MCF 10A (cell line): ENCODE measurements at regions not wholly inside any gene's neighbourhood (a gene's known extent, or its start where the extent isn't known, plus 50 kb on each side); places are given as distances from the start of the nearest gene placed in this dataset.

Experiments used
- BruUV-seq: library from RNA; stranded (reverse); fragments of 400-500 nt; replicated peaks from 2 replicates; lab custom pipeline; 2021; lab: Mats Ljungman, UMichigan
- CTCF ChIA-PET: fragments of 300-600 bp; sonication (Branson Sonifier 250); formaldehyde crosslinking; extraction: SDS; loops from one replicate; lab custom pipeline; 2021; ENCODE audit warnings: antibody characterized with exemption, inconsistent platforms; lab: Yijun Ruan, JAX
- POLR2A ChIA-PET: fragments of 300-600, 350-650 bp; sonication (Branson Sonifier 250); formaldehyde crosslinking; extraction: SDS; loops from one replicate; lab custom pipeline; 2020; ENCODE audit warnings: antibody characterized with exemption, inconsistent platforms; lab: Yijun Ruan, JAX
- DNase-seq: peaks from one replicate; pipeline ENCODE4 v3.0.0-alpha.2; 2018; ENCODE audit not compliant: unreplicated experiment
- H3K27ac Mint-ChIP-seq: one replicate; pipeline ENCODE4 v1.8.0; 2022; ENCODE audit warnings: mild to moderate bottlenecking, low read depth, mixed read lengths; ENCODE audit not compliant: unreplicated experiment
- H3K27me3 Mint-ChIP-seq: one replicate; pipeline ENCODE4 v1.8.0; 2022; ENCODE audit warnings: mixed read lengths; ENCODE audit not compliant: insufficient read depth, unreplicated experiment
- H3K36me3 Mint-ChIP-seq: one replicate; pipeline ENCODE4 v1.8.0; 2022; ENCODE audit warnings: mild to moderate bottlenecking, moderate library complexity, mixed read lengths; ENCODE audit not compliant: insufficient read depth, unreplicated experiment
- H3K4me1 Mint-ChIP-seq: one replicate; pipeline ENCODE4 v1.8.0; 2022; ENCODE audit warnings: mixed read lengths; ENCODE audit not compliant: insufficient read depth, unreplicated experiment
- H3K4me3 Mint-ChIP-seq: one replicate; pipeline ENCODE4 v1.8.0; 2022; ENCODE audit warnings: mild to moderate bottlenecking, moderate library complexity, mixed read lengths; ENCODE audit not compliant: unreplicated experiment
- H3K9me3 Mint-ChIP-seq: one replicate; pipeline ENCODE4 v1.8.0; 2022; ENCODE audit warnings: mixed read lengths; ENCODE audit not compliant: unreplicated experiment
- CTCF ChIP-seq: fragments of 200-600 bp; IDR thresholded peaks from one replicate; pipeline ENCODE4 v1.8.0; 2022; ENCODE audit warnings: antibody characterized with exemption, mild to moderate bottlenecking; ENCODE audit not compliant: unreplicated experiment
- intact Hi-C: fragments of 100-400 bp; cut with micrococcal nuclease; formaldehyde crosslinking; loops from 2 replicates; pipeline ENCODE4 v1.14.1; 2022

GRCh38 chr17:63163158-63163520, 197.1 kb downstream of the TANC2 start:
- Mint-ChIP-seq H3K9me3 (no peaks in the 10 kb centered on the region), H3K36me3 (no peaks in the 10 kb centered on the region), H3K4me3 (no peak overlapping the region), H3K27ac (no peak overlapping the region), H3K4me1 (no peaks in the 10 kb centered on the region), H3K27me3 (no peaks in the 10 kb centered on the region)
- no peak for DNase-seq
- ChIA-PET POLR2A (interaction anchor here (1.0 kb wide), 1 partner anchor 24 kb away, joined by 3 read pairs; no protein-coding TSS in a partner anchor), CTCF (interaction anchor here (0.6 to 1.0 kb wide), 2 partner anchors 10 to 36 kb away, joined by 3 to 4 read pairs; no protein-coding TSS in a partner anchor)
- intact Hi-C loops: no loop called here
- no TSS peak for BruUV-seq
- no peak for TF ChIP-seq CTCF

- Mint-ChIP-seq H3K4me1 (no peaks in the 10 kb centered on the region), H3K9me3 (no peaks in the 10 kb centered on the region), H3K4me3 (no peak overlapping the region), H3K27me3 (no peaks in the 10 kb centered on the region), H3K36me3 (no peaks in the 10 kb centered on the region), H3K27ac (no peak overlapping the region)
- intact Hi-C loops: no loop called here
- no peak for DNase-seq
- no TSS peak for BruUV-seq
- TF ChIP-seq CTCF: no peak
- CTCF ChIA-PET: no interaction called here
- POLR2A ChIA-PET: interaction anchor here (0.5 kb wide), 1 partner anchor 140 kb away, joined by 4 read pairs; no protein-coding TSS in a partner anchor
Observed at GRCh38 chr17:63165400-63165799, 199.4 kb downstream of the TANC2 start.

GRCh38 chr17:63170795-63171194, 204.8 kb downstream of the TANC2 start:
- DNase-seq: no peak
- Mint-ChIP-seq H3K36me3 (no peaks in the 10 kb centered on the region), H3K27me3 (no peaks in the 10 kb centered on the region), H3K9me3 (no peaks in the 10 kb centered on the region), H3K4me3 (no peak overlapping the region), H3K27ac (no peak overlapping the region), H3K4me1 (peaks cover 5% of the 10 kb centered on the region)
- POLR2A ChIA-PET: interaction anchor here (0.9 to 1.2 kb wide), 2 partner anchors 10 to 11 kb away, joined by 3 to 4 read pairs; no protein-coding TSS in a partner anchor
- intact Hi-C loops: no loop called here
- CTCF ChIA-PET: no interaction called here
- no TSS peak for BruUV-seq
- TF ChIP-seq CTCF: no peak

- Mint-ChIP-seq H3K27me3 (no peaks in the 10 kb centered on the region), H3K36me3 (no peaks in the 10 kb centered on the region), H3K4me1 (peaks cover 5% of the 10 kb centered on the region), H3K4me3 (no peak overlapping the region), H3K9me3 (no peaks in the 10 kb centered on the region), H3K27ac (no peak overlapping the region)
- no peak for TF ChIP-seq CTCF
- DNase-seq: no peak
- intact Hi-C loops: no loop called here
- ChIA-PET CTCF (no interaction called here), POLR2A (interaction anchor here (0.9 to 1.2 kb wide), 2 partner anchors 9 to 10 kb away, joined by 3 to 4 read pairs; no protein-coding TSS in a partner anchor)
- BruUV-seq: no TSS peak
Observed at GRCh38 chr17:63171428-63172393, 205.7 kb downstream of the TANC2 start.
